RKO (cell line): ENCODE measurements at regions not wholly inside any gene's neighbourhood (a gene's known extent, or its start where the extent isn't known, plus 50 kb on each side); places are given as distances from the start of the nearest gene placed in this dataset.
A peak's percentile ranks its signal among the peaks of the same experiment; 100 is the strongest.

Experiments used
- DNase-seq: peaks from one replicate; pipeline ENCODE4 v3.0.0-alpha.2; 2016; ENCODE audit warnings: low spot score

- DNase-seq = peak; percentile 32
Measured at GRCh38 chr13:80131204-80131603, 209.7 kb downstream of the SPRY2 start.

GRCh38 chr13:80126389-80127068, 214.4 kb downstream of the SPRY2 start:
- no peak for DNase-seq

- no peak for DNase-seq
Measured at GRCh38 chr13:80123945-80124344, 217.0 kb downstream of the SPRY2 start.

- DNase-seq = no peak
Measured at GRCh38 chr13:80121038-80121437, 219.9 kb downstream of the SPRY2 start.

GRCh38 chr13:80118506-80118905, 222.4 kb downstream of the SPRY2 start:
- DNase-seq = no peak

GRCh38 chr13:80118099-80118498, 222.8 kb downstream of the SPRY2 start:
- DNase-seq = no peak

- no peak for DNase-seq
Measured at GRCh38 chr13:80117515-80117914, 223.4 kb downstream of the SPRY2 start.

GRCh38 chr13:80116107-80116506, 224.8 kb downstream of the SPRY2 start:
- peak; percentile 36 for DNase-seq

GRCh38 chr13:80115616-80116015, 225.3 kb downstream of the SPRY2 start:
- no peak for DNase-seq

GRCh38 chr13:80113714-80114454, 227.0 kb downstream of the SPRY2 start:
- DNase-seq = no peak

GRCh38 chr13:80109303-80109702, 231.6 kb downstream of the SPRY2 start:
- no peak for DNase-seq

- no peak for DNase-seq
Measured at GRCh38 chr13:80105350-80105749, 235.6 kb downstream of the SPRY2 start.

GRCh38 chr13:80101040-80101439, 239.9 kb downstream of the SPRY2 start:
- DNase-seq = no peak

GRCh38 chr13:80100636-80101035, 240.3 kb downstream of the SPRY2 start:
- no peak for DNase-seq

GRCh38 chr13:80097561-80097960, 243.4 kb downstream of the SPRY2 start:
- no peak for DNase-seq

GRCh38 chr13:80096383-80096782, 244.5 kb downstream of the SPRY2 start:
- no peak for DNase-seq

GRCh38 chr13:80094526-80094925, 246.4 kb downstream of the SPRY2 start:
- no peak for DNase-seq

GRCh38 chr13:80093888-80094287, 247.0 kb downstream of the SPRY2 start:
- no peak for DNase-seq

GRCh38 chr13:80086304-80086721, 254.6 kb downstream of the SPRY2 start:
- peak; percentile 42 for DNase-seq

- peak; percentile 82 for DNase-seq
Measured at GRCh38 chr13:80083853-80084676, 256.9 kb downstream of the SPRY2 start.

GRCh38 chr13:80083081-80083852, 257.7 kb downstream of the SPRY2 start:
- no peak for DNase-seq
